ENCODE measurements at regions not wholly inside any gene's neighbourhood (a gene's known extent, or its start where the extent isn't known, plus 50 kb on each side); places are given as distances from the start of the nearest gene placed in this dataset.
A peak's percentile ranks its signal among the peaks of the same experiment; 100 is the strongest.

- Mint-ChIP-seq H3K27me3 (ENCODE audit: unreplicated experiment) (peaks cover 4% of the 10 kb centered on the region), H3K27ac (ENCODE audit: unreplicated experiment) (no peak overlapping the region), H3K4me1 (ENCODE audit: unreplicated experiment) (no peaks in the 10 kb centered on the region), H3K9me3 (ENCODE audit: unreplicated experiment) (no peaks in the 10 kb centered on the region), H3K4me3 (ENCODE audit: unreplicated experiment) (no peak overlapping the region), H3K36me3 (ENCODE audit: low read depth, unreplicated experiment) (no peaks in the 10 kb centered on the region)
- no peak for DNase-seq (ENCODE audit: low spot score)
- no peak for TF ChIP-seq CTCF (IDR thresholded peaks at IDR 0.05; ENCODE audit: unreplicated experiment)
Observed at GRCh38 chr7:155147172-155147571, 77.0 kb downstream of the HTR5A start.

GRCh38 chr7:155147624-155148023 lies 77.5 kb downstream of the HTR5A start:
- DNase-seq (ENCODE audit: low spot score), result no peak
- no peak overlapping the region for H3K27ac Mint-ChIP-seq (ENCODE audit: unreplicated experiment)
- H3K4me3 Mint-ChIP-seq (ENCODE audit: unreplicated experiment), result no peak overlapping the region
- H3K36me3 Mint-ChIP-seq (ENCODE audit: low read depth, unreplicated experiment), result no peaks in the 10 kb centered on the region
- peaks cover 4% of the 10 kb centered on the region for H3K27me3 Mint-ChIP-seq (ENCODE audit: unreplicated experiment)
- TF ChIP-seq CTCF (IDR thresholded peaks at IDR 0.05; ENCODE audit: unreplicated experiment), result no peak
- no peaks in the 10 kb centered on the region for H3K4me1 Mint-ChIP-seq (ENCODE audit: unreplicated experiment)
- H3K9me3 Mint-ChIP-seq (ENCODE audit: unreplicated experiment), result no peaks in the 10 kb centered on the region

GRCh38 chr7:155153676-155154075 lies 83.6 kb downstream of the HTR5A start:
- Mint-ChIP-seq H3K27me3 (ENCODE audit: unreplicated experiment) (peaks cover 4% of the 10 kb centered on the region), H3K36me3 (ENCODE audit: low read depth, unreplicated experiment) (peaks cover 10% of the 10 kb centered on the region), H3K4me1 (ENCODE audit: unreplicated experiment) (no peaks in the 10 kb centered on the region), H3K27ac (ENCODE audit: unreplicated experiment) (no peak overlapping the region), H3K4me3 (ENCODE audit: unreplicated experiment) (no peak overlapping the region), H3K9me3 (ENCODE audit: unreplicated experiment) (peaks cover 16% of the 10 kb centered on the region)
- no peak for DNase-seq (ENCODE audit: low spot score)
- no peak for TF ChIP-seq CTCF (IDR thresholded peaks at IDR 0.05; ENCODE audit: unreplicated experiment)

- H3K4me3 Mint-ChIP-seq (ENCODE audit: unreplicated experiment), result peak overlapping the region; percentile 39
- H3K27ac Mint-ChIP-seq (ENCODE audit: unreplicated experiment), result no peak overlapping the region
- DNase-seq (ENCODE audit: low spot score), result no peak
- no peaks in the 10 kb centered on the region for H3K4me1 Mint-ChIP-seq (ENCODE audit: unreplicated experiment)
- H3K36me3 Mint-ChIP-seq (ENCODE audit: low read depth, unreplicated experiment), result peaks cover 10% of the 10 kb centered on the region
- no peak for TF ChIP-seq CTCF (IDR thresholded peaks at IDR 0.05; ENCODE audit: unreplicated experiment)
- H3K9me3 Mint-ChIP-seq (ENCODE audit: unreplicated experiment), result peaks cover 16% of the 10 kb centered on the region
- H3K27me3 Mint-ChIP-seq (ENCODE audit: unreplicated experiment), result peaks cover 4% of the 10 kb centered on the region
Observed at GRCh38 chr7:155154586-155154985, 84.5 kb downstream of the HTR5A start.

GRCh38 chr7:155161690-155162089 lies 91.6 kb downstream of the HTR5A start:
- no peak for DNase-seq (ENCODE audit: low spot score)
- Mint-ChIP-seq H3K36me3 (ENCODE audit: low read depth, unreplicated experiment) (no peaks in the 10 kb centered on the region), H3K27me3 (ENCODE audit: unreplicated experiment) (no peaks in the 10 kb centered on the region), H3K9me3 (ENCODE audit: unreplicated experiment) (peaks cover 4% of the 10 kb centered on the region), H3K27ac (ENCODE audit: unreplicated experiment) (no peak overlapping the region), H3K4me3 (ENCODE audit: unreplicated experiment) (no peak overlapping the region), H3K4me1 (ENCODE audit: unreplicated experiment) (no peaks in the 10 kb centered on the region)
- TF ChIP-seq CTCF (IDR thresholded peaks at IDR 0.05; ENCODE audit: unreplicated experiment), result no peak

Data from endothelial cell (in vitro differentiated cells).